ENCODE measurements at regions not wholly inside any gene's neighbourhood (a gene's known extent, or its start where the extent isn't known, plus 50 kb on each side); places are given as distances from the start of the nearest gene placed in this dataset.

GRCh38 chr7:79612903-79613302 is 159.4 kb upstream of the MAGI2 start:
- no peak for TF ChIP-seq POLR2A (IDR thresholded peaks at IDR 0.05)
- no peak for TF ChIP-seq EP300 (IDR thresholded peaks at IDR 0.05)

All from stomach (tissue), 4 donors.